GM19239 (cell line): ENCODE measurements at regions not wholly inside any gene's neighbourhood (a gene's known extent, or its start where the extent isn't known, plus 50 kb on each side); places are given as distances from the start of the nearest gene placed in this dataset.

Experiments used
- DNase-seq: peaks from one replicate; pipeline ENCODE4 v3.0.0; 2011; ENCODE audit warnings: low spot score; ENCODE audit not compliant: insufficient read length
- FAIRE-seq: peaks from 2 replicates; lab custom pipeline; 2011; peaks lifted over from hg19 to GRCh38; lab: Jason Lieb, UNC

DNA sequence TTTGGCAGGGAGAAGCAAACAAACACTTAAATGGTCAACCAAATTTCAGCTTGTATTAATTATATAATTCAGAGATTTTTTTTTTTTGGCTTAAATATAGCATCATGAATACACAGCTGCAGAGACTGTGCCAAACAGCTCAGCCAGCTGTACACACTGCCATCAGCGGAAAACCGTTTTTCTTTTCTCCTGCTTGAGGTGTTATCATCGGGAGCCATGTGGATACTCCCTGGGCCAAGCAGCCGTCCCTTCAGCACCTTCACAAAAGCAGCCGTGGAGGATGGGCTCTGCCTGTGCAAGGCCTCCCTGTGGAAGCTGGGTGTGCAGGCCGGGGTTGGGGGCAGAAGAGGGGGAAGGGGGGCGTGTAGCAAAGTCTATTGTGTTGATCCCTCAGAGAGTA, 85.0 kb downstream of the NUF2 start:
- DNase-seq (no peak), FAIRE-seq (no peak)

- no peak for FAIRE-seq
- DNase-seq, result no peak
These were observed 86.5 kb downstream of the NUF2 start for GRCh38 chr1:163408262-163408661.

- DNase-seq (no peak), FAIRE-seq (peak; percentile 92)
These were observed 88.6 kb downstream of the NUF2 start for GRCh38 chr1:163410073-163410999.

GRCh38 chr1:163412221-163412620, 90.5 kb downstream of the NUF2 start:
- DNase-seq, result no peak
- no peak for FAIRE-seq

DNA sequence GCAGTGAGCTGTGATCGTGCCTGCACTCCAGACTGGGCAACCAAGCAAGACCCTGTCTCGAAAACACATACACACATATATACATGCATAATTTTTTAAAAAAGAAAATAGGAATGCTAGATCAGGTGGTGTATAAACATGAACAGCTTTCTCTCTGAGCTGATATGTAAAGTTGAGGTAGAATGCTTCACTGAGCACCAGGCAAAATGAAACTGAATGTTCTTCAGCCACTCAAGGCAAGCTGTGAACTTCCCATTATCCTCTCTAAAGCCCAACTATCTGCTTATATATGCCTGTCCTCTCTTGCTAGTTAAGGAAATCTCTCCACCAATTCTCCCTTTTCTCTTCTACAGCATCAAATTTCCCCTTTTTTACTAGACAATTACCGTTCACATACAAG, 93.0 kb downstream of the NUF2 start:
- peak; percentile 4 for DNase-seq
- FAIRE-seq, result peak; percentile 82

DNA sequence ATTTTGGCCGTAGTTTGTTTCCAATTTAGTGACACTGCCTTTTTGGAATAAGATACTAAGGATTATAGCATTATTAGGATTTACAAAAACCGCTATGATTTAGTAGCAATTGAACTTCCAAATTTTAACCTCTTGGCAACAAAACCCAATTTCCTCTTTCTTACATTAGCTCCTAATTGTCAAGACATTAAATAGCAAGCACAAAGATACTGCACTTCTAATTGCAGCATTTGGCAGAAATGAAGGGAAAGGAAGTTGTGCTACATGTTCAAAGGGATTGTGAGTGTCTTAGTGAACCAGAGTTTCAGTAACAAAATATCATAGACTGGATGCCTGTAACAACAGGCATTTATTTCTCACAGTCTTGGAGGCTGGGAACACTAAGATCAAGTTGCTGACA, 99.9 kb downstream of the NUF2 start:
- no peak for FAIRE-seq
- no peak for DNase-seq

GRCh38 chr1:163422738-163423404, 101.1 kb downstream of the NUF2 start:
- DNase-seq (no peak), FAIRE-seq (no peak)

- FAIRE-seq, result no peak
- no peak for DNase-seq
These were observed 104.9 kb downstream of the NUF2 start for GRCh38 chr1:163426505-163427251.

DNA sequence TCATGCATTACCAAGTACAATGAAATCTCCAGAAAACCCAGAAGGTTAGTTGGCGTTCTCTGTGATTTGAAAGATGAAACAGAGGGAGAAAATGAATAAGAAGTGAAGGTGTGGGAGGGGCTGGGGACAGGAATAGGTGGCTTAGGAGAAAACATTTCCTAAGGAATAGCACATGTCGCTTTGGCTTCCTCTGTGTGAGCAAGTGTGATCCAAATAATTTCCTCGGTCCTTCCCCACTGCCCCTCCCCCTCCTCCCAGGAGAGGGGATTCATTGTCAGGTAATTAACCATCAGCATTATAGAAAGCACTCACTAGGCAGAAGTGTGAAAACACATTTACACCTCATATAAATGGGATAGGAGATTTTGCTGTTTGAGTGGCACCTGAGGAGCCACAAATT, 105.5 kb downstream of the NUF2 start:
- DNase-seq (no peak), FAIRE-seq (no peak)

DNA sequence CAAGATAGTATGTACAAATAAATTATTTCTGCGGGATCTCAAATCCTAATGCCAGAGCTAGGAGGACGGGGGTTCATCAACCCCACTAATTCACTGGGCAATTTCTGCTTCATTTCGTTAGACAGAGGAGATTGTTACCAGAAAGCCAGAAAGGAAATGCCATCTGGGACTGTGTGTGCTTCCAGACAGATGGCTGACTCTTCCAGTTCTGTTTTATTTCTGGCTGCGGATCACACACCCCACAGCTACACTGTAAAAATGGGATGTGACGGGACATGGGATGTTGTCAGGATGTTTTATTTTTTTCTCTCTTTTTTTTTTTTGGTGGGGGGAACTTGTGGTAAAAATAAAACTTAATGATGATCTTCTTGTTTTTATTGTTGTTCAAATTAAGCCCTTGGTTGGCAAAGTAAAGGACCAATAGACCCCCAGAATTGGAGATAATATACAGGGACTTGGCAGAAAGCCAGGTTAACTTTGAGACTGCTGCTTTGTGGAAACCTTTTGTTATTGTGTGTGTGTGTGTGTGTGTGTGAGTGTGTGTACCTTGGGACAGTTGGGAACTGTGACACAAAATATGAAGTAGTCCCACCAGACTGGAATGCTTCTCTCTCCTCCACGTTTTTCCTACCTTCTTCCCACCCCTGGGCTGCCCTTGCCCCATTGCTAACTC, 114.5 kb downstream of the NUF2 start:
- no peak for FAIRE-seq
- no peak for DNase-seq

DNA sequence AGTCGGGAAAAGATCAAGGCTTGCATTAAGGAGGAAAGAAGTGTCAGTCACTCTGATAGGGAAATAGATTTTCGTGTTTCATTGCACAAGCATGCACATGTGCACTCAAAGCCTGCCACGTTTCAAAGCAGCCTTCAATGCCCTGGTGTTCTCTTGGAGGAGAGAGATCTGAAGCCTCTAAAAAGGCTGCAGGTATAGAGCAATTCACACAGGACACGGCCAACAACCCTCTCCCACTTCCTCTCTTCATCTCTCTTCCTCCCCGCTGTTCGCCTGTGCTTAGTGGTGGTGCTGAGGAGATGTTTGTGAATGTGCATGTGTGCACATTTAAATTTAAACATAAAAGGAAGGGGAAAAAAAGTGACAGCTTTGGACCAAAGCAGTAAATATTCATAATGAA, 117.7 kb downstream of the NUF2 start:
- FAIRE-seq (no peak), DNase-seq (no peak)

DNA sequence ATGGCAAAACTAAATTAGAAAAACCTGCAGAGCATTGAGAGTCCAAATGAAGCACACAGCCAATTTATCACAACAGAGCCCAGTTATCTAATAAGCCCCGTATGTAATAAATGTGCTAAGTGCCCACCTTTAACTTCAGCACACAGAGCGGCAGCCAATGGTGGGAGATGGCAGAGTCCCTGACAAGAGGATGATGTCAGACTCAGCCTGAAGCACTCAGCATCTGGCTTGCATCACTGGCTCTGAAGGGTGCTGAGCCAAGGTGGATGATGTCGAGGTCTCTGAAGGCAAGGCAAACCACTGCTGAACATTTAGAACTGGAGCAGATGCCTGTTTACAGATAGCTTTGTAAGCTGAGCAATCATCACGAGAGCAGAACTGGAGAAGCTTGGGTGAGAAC, 118.3 kb downstream of the NUF2 start:
- FAIRE-seq, result no peak
- DNase-seq, result no peak

GRCh38 chr1:163442231-163442879, 120.6 kb downstream of the NUF2 start:
- no peak for DNase-seq
- no peak for FAIRE-seq

- FAIRE-seq (no peak), DNase-seq (no peak)
These were observed 121.1 kb downstream of the NUF2 start for GRCh38 chr1:163442895-163443294.

- DNase-seq (no peak), FAIRE-seq (no peak)
These were observed 122.1 kb downstream of the NUF2 start for GRCh38 chr1:163443863-163444262.

DNA sequence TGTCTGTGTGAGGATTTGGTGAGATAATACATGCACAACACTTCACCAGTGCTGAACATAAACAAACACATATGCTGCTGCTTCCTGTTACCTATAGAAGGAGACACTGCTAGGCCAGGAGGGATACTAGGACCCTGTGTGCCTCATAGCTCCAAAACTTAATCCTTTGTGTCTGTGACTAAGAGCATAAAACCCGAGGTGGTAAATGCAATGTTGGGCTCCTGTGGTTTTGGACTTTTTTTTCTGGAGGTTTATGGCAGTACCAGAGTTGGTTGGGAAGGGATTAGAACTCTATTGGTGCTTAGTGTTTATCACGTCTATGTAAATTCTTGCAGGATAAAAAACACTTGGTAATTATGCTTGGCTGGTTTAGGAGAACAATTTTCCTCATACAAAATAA, 122.9 kb downstream of the NUF2 start:
- no peak for FAIRE-seq
- no peak for DNase-seq

GRCh38 chr1:163450986-163451385, 129.2 kb downstream of the NUF2 start:
- DNase-seq, result no peak
- FAIRE-seq, result no peak

DNA sequence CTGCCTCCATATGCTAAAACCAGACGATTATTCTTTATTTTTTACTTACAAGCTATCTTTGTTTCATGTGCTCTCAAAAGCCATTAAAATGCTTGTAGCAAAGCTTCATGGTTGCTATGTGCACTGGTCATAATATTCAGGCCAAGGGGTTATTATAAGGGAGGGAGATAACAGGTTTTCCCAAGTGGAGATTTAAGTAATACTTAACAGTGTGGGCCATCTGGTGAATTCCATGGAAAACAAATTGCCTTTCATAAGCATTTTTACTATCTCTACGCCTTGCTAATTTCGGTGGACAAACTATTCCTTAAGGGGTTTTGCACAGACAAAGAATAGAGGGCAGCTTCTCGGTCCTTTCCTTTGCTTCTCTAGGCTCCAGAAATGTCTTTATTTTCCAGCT, 137.8 kb downstream of the NUF2 start:
- DNase-seq (no peak), FAIRE-seq (no peak)

- DNase-seq (no peak), FAIRE-seq (no peak)
These were observed 145.5 kb downstream of the NUF2 start for GRCh38 chr1:163467289-163467688.
